CD14-positive monocyte (primary cell): ENCODE measurements at regions not wholly inside any gene's neighbourhood (a gene's known extent, or its start where the extent isn't known, plus 50 kb on each side); places are given as distances from the start of the nearest gene placed in this dataset.

Experiments used
- DNase-seq, 3 donors: peaks; one replicate each; pipeline ENCODE4 v3.0.0-alpha.2; 2011 to 2022
- H2AFZ ChIP-seq: 2 replicates; pipeline ENCODE4 v1.6.0; 2012; ENCODE audit warnings: mild to moderate bottlenecking, low read depth, low read length, inconsistent platforms; ENCODE audit not compliant: insufficient read depth, poor library complexity, severe bottlenecking
- H3K27ac ChIP-seq, 2 donors: 1 replicate in 1 of 2; 2 replicates in 1 of 2; pipeline ENCODE4 v1.5.1; 2012 to 2013; ENCODE audit warnings: low read length in 2 of 2, control low read depth in 1 of 2, inconsistent platforms in 1 of 2, low read depth in 1 of 2, mild to moderate bottlenecking in 1 of 2
- H3K27me3 ChIP-seq, 2 donors: one replicate each; pipeline versions ENCODE4 v1.6.0 to v1.6.1; 2011 to 2013; ENCODE audit warnings: low read length in 2 of 2; ENCODE audit not compliant: control insufficient read depth in 2 of 2, insufficient read depth in 2 of 2
- H3K36me3 ChIP-seq, 2 donors: replicated peaks in 1 of 2; 1 replicate in 1 of 2; 2 replicates in 1 of 2; pipeline versions ENCODE4 v1.5.1 to v1.6.1; 2012 to 2013; ENCODE audit warnings: low read length in 2 of 2, control low read depth in 1 of 2, inconsistent platforms in 1 of 2, mild to moderate bottlenecking in 1 of 2; ENCODE audit not compliant: insufficient read depth in 2 of 2, control insufficient read depth in 1 of 2
- H3K4me1 ChIP-seq, 2 donors: 1 replicate in 1 of 2; 2 replicates in 1 of 2; pipeline versions ENCODE4 v1.5.1 to v1.6.1; 2012 to 2013; ENCODE audit warnings: low read length in 2 of 2, control low read depth in 1 of 2, inconsistent platforms in 1 of 2, mild to moderate bottlenecking in 1 of 2, moderate library complexity in 1 of 2; ENCODE audit not compliant: insufficient read depth in 2 of 2, control insufficient read depth in 1 of 2
- H3K4me2 ChIP-seq: replicated peaks from 2 replicates; pipeline ENCODE3; 2012; ENCODE audit warnings: low read length, moderate library complexity, mild to moderate bottlenecking; ENCODE audit not compliant: poor library complexity, severe bottlenecking; ENCODE audit errors: extremely low read depth
- H3K4me3 ChIP-seq, 3 experiments: fragments of 200-600 bp in 1 of 3; sonication (generic) in 1 of 3; replicated peaks in 1 of 3; 1 replicate in 2 of 3; 2 replicates in 1 of 3; pipeline ENCODE4 v1.5.1; 2011 to 2013; ENCODE audit warnings: low read length in 3 of 3, mild to moderate bottlenecking in 3 of 3, control low read depth in 2 of 3, low read depth in 2 of 3, inconsistent platforms in 1 of 3, moderate library complexity in 1 of 3
- H3K79me2 ChIP-seq: 2 replicates; pipeline ENCODE4 v1.6.0; 2012; ENCODE audit warnings: mild to moderate bottlenecking, control low read depth, inconsistent platforms, low read length, moderate library complexity; ENCODE audit not compliant: insufficient read depth
- H3K9ac ChIP-seq: 2 replicates; pipeline ENCODE4 v1.6.0; 2017; ENCODE audit warnings: low read length, mild to moderate bottlenecking; ENCODE audit not compliant: insufficient read depth, poor library complexity, severe bottlenecking
- H3K9me3 ChIP-seq, 2 donors: replicated peaks in 1 of 2; 1 replicate in 1 of 2; 2 replicates in 1 of 2; pipeline versions ENCODE4 v1.5.1 to v1.6.1; 2012 to 2013; ENCODE audit warnings: low read length in 2 of 2, control low read depth in 1 of 2; ENCODE audit not compliant: control insufficient read depth in 1 of 2, insufficient read depth in 1 of 2
- H4K20me1 ChIP-seq: 2 replicates; pipeline ENCODE4 v1.6.0; 2012; ENCODE audit warnings: mild to moderate bottlenecking, low read length, control low read depth, moderate library complexity; ENCODE audit not compliant: insufficient read depth
- H3K27ac Mint-ChIP-seq, 7 donors: one replicate each; pipeline ENCODE4 v1.8.0; 2020; ENCODE audit warnings: mild to moderate bottlenecking in 7 of 7, mixed read lengths in 7 of 7, moderate library complexity in 6 of 7, inconsistent platforms in 2 of 7
- H3K27me3 Mint-ChIP-seq, 3 donors: one replicate each; pipeline ENCODE4 v1.8.0; 2021 to 2022; ENCODE audit warnings: low read depth in 3 of 3, mild to moderate bottlenecking in 3 of 3, mixed read lengths in 3 of 3, moderate library complexity in 3 of 3, inconsistent platforms in 1 of 3
- H3K36me3 Mint-ChIP-seq, 2 donors: one replicate each; pipeline ENCODE4 v1.8.0; 2020; ENCODE audit warnings: mixed read lengths in 2 of 2, inconsistent platforms in 1 of 2, mild to moderate bottlenecking in 1 of 2
- H3K4me1 Mint-ChIP-seq: one replicate; pipeline ENCODE4 v1.8.0; 2020; ENCODE audit warnings: mild to moderate bottlenecking, mixed read lengths
- H3K4me3 Mint-ChIP-seq, 2 donors: one replicate each; pipeline ENCODE4 v1.8.0; 2020; ENCODE audit warnings: mild to moderate bottlenecking in 2 of 2, mixed read lengths in 2 of 2, moderate library complexity in 1 of 2
- H3K9me3 Mint-ChIP-seq, 7 donors: one replicate each; pipeline ENCODE4 v1.8.0; 2020 to 2022; ENCODE audit warnings: mixed read lengths in 7 of 7, mild to moderate bottlenecking in 6 of 7, moderate library complexity in 6 of 7, inconsistent platforms in 2 of 7
- WGBS: methylation state at CpG from one replicate; pipeline ENCODE4 v1.1.5; 2013; ENCODE audit warnings: missing lambda C conversion rate; ENCODE audit not compliant: insufficient coverage; 5-methylcytosine and 5-hydroxymethylcytosine counted together
- intact Hi-C, 2 donors: fragments of 100-400 bp; cut with micrococcal nuclease; formaldehyde crosslinking; loops; one replicate each; pipeline versions ENCODE4 v1.15.0 to v1.15.1; 2023
- TF ChIP-seq, protein P1 (sequence below): fragments of 200-600 bp; IDR thresholded peaks from one replicate; pipeline ENCODE4 v1.8.0; 2022; ENCODE audit warnings: antibody characterized with exemption, mild to moderate bottlenecking

DNA sequence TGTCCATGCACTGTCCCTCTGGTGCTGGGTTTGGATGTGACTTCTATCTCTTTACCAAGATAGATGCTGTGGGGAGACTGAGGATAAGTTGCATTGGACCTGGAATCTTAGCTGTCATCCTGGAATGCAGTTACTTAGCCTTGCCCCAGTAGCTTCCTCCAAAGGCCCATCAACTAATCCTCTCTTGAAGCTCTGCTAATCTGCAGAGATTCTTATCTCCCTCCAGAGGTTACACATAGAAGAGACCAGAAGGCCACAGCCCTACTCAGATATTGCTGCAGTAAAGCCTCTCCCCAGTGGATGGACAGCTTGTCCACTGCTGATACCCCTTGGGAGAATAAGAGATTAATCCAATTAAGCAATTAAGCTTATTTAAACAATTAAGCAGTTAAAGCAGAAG is 867.2 kb downstream of the BCL11B start:
- Histone ChIP-seq H3K4me1 (no peaks in the 10 kb centered on the region), H3K27me3 (no peaks in the 10 kb centered on the region), H4K20me1 (no peaks in the 10 kb centered on the region), H2AFZ (no peak overlapping the region), H3K27ac (no peak overlapping the region), H3K36me3 (no peaks in the 10 kb centered on the region), H3K9me3 (no peaks in the 10 kb centered on the region), H3K4me3 (no peak overlapping the region), H3K4me2 (no peak overlapping the region), H3K79me2 (no peaks in the 10 kb centered on the region), H3K9ac (no peak overlapping the region)
- intact Hi-C loops = no loop called here
- Mint-ChIP-seq H3K27me3 (peaks cover 0 to 1% (median 0%) of the 10 kb centered on the region in 3 donors), H3K36me3 (no peaks in the 10 kb centered on the region), H3K9me3 (peaks cover 0 to 6% (median 2%) of the 10 kb centered on the region in 7 donors), H3K4me3 (no peak overlapping the region), H3K4me1 (no peaks in the 10 kb centered on the region), H3K27ac (no peak overlapping the region)
- TF ChIP-seq, protein P1, sequence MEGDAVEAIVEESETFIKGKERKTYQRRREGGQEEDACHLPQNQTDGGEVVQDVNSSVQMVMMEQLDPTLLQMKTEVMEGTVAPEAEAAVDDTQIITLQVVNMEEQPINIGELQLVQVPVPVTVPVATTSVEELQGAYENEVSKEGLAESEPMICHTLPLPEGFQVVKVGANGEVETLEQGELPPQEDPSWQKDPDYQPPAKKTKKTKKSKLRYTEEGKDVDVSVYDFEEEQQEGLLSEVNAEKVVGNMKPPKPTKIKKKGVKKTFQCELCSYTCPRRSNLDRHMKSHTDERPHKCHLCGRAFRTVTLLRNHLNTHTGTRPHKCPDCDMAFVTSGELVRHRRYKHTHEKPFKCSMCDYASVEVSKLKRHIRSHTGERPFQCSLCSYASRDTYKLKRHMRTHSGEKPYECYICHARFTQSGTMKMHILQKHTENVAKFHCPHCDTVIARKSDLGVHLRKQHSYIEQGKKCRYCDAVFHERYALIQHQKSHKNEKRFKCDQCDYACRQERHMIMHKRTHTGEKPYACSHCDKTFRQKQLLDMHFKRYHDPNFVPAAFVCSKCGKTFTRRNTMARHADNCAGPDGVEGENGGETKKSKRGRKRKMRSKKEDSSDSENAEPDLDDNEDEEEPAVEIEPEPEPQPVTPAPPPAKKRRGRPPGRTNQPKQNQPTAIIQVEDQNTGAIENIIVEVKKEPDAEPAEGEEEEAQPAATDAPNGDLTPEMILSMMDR = no peak
- no peak for DNase-seq

DNA sequence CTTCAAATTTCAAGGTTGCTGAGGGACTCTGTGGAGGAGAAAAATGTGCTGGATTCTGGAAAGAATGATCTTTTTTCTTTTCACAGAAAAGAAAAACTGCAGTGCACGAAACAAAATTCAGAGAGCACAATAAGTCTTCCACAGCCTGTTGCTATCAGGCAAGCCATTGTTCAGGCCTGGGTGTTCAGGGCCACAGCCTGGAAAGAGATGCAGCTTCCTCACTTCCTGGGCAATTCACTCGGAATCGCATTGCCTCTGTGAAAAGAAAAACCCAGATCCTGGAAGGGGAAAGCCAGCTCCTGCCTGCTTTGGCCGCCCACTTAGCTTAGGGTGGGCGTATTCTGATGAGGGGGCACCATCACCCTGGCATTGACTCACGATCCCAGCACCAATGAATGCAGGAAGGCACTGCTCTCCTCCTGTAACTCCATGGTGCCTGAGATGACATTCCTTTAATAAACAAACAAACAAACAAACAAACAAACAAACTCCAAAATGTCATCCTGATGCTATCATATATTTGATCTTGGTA is 863.9 kb downstream of the BCL11B start:
- no peaks in the 10 kb centered on the region for H3K36me3 Mint-ChIP-seq
- peaks cover 0 to 1% (median 0%) of the 10 kb centered on the region in 3 donors for H3K27me3 Mint-ChIP-seq
- H3K36me3 ChIP-seq = no peaks in the 10 kb centered on the region
- no peak overlapping the region for H3K27ac ChIP-seq
- WGBS = 46% methylated on average over 4 of the region's 6 CpGs
- no peak overlapping the region for H2AFZ ChIP-seq
- H3K4me3 Mint-ChIP-seq = no peak overlapping the region
- H3K79me2 ChIP-seq = no peaks in the 10 kb centered on the region
- H3K4me1 ChIP-seq = no peaks in the 10 kb centered on the region
- no peak overlapping the region for H3K4me2 ChIP-seq
- no peaks in the 10 kb centered on the region for H4K20me1 ChIP-seq
- no peak overlapping the region for H3K9ac ChIP-seq
- TF ChIP-seq, protein P1 = no peak
- no peaks in the 10 kb centered on the region for H3K9me3 ChIP-seq
- peaks cover 0 to 8% (median 4%) of the 10 kb centered on the region in 7 donors for H3K9me3 Mint-ChIP-seq
- no peak overlapping the region for H3K27ac Mint-ChIP-seq
- DNase-seq = no peak
- no peaks in the 10 kb centered on the region for H3K27me3 ChIP-seq
- H3K4me1 Mint-ChIP-seq = no peaks in the 10 kb centered on the region
- H3K4me3 ChIP-seq = no peak overlapping the region
- intact Hi-C loops = no loop called here
